ENCODE measurements at regions not wholly inside any gene's neighbourhood (a gene's known extent, or its start where the extent isn't known, plus 50 kb on each side); places are given as distances from the start of the nearest gene placed in this dataset.

GRCh38 chr21:14879458-14879857 is 185.3 kb downstream of the NRIP1 start:
- TF ChIP-seq POLR2AphosphoS5 (IDR thresholded peaks at IDR 0.05; ENCODE audit: low read depth, low read length) (no peak), POLR2A (IDR thresholded peaks at IDR 0.05; ENCODE audit: low read depth, low read length) (no peak)
